GM20000 (cell line): ENCODE measurements at regions not wholly inside any gene's neighbourhood (a gene's known extent, or its start where the extent isn't known, plus 50 kb on each side); places are given as distances from the start of the nearest gene placed in this dataset.

Source experiments
- DNase-seq: peaks from one replicate; pipeline ENCODE4 v3.0.0; 2012; ENCODE audit warnings: low spot score
- CTCF ChIP-seq: IDR thresholded peaks from 2 replicates; pipeline ENCODE4 v1.5.1; 2012; ENCODE audit warnings: mild to moderate bottlenecking, control low read depth; ENCODE audit errors: extremely low read depth, missing control alignments

- no peak for DNase-seq
- TF ChIP-seq CTCF = no peak
Measured at GRCh38 chr13:73129023-73129422, 70.2 kb downstream of the KLF5 start.
